OCI-LY1 (cell line): ENCODE measurements at regions not wholly inside any gene's neighbourhood (a gene's known extent, or its start where the extent isn't known, plus 50 kb on each side); places are given as distances from the start of the nearest gene placed in this dataset.

ENCODE experiments used
- H2AFZ ChIP-seq: fragments of 200-600 bp; sonication (generic), shearing (Covaris generic); 2 replicates; pipeline ENCODE4 v1.6.0; 2014; ENCODE audit warnings: antibody characterized with exemption, mild to moderate bottlenecking, low read length
- H3F3A ChIP-seq: fragments of 200-600 bp; sonication (generic), shearing (Covaris generic); 2 replicates; pipeline ENCODE4 v1.6.0; 2014; ENCODE audit warnings: mild to moderate bottlenecking, antibody characterized with exemption, low read length, moderate library complexity; ENCODE audit not compliant: insufficient read depth
- H3K27ac ChIP-seq: fragments of 200-600 bp; sonication (generic); 2 replicates; pipeline ENCODE4 v1.5.1; 2014; ENCODE audit warnings: low read length, mixed run types, mild to moderate bottlenecking, low read depth; ENCODE audit not compliant: poor library complexity, severe bottlenecking
- H3K27me3 ChIP-seq: fragments of 200-600 bp; sonication (generic); 2 replicates; pipeline ENCODE4 v1.6.0; 2014; ENCODE audit warnings: antibody characterized with exemption, mild to moderate bottlenecking, low read length, moderate library complexity; ENCODE audit not compliant: insufficient read depth
- H3K36me3 ChIP-seq: fragments of 200-600 bp; sonication (generic); 2 replicates; pipeline ENCODE4 v1.6.1; 2014; ENCODE audit warnings: mild to moderate bottlenecking, antibody characterized with exemption, low read length, moderate library complexity, mixed read lengths; ENCODE audit not compliant: insufficient read depth
- H3K4me1 ChIP-seq: fragments of 200-600 bp; sonication (generic); 2 replicates; pipeline ENCODE4 v1.5.1; 2014; ENCODE audit warnings: mild to moderate bottlenecking, low read length, moderate library complexity; ENCODE audit not compliant: insufficient read depth, severe bottlenecking
- H3K4me2 ChIP-seq: fragments of 200-600 bp; sonication (generic), shearing (Covaris generic); 2 replicates; pipeline ENCODE4 v1.6.1; 2014; ENCODE audit warnings: low read length
- H3K4me3 ChIP-seq: fragments of 200-600 bp; sonication (generic); 2 replicates; pipeline ENCODE4 v1.5.1; 2014; ENCODE audit warnings: low read length, low read depth, mild to moderate bottlenecking, mixed read lengths; ENCODE audit not compliant: poor library complexity, severe bottlenecking
- H3K79me2 ChIP-seq: fragments of 200-600 bp; shearing (Covaris generic); 2 replicates; pipeline ENCODE4 v1.6.1; 2016; ENCODE audit warnings: mixed run types, low read length, mixed read lengths; ENCODE audit not compliant: insufficient read depth
- H3K9ac ChIP-seq: fragments of 200-600 bp; sonication (generic), shearing (Covaris generic); 2 replicates; pipeline ENCODE4 v1.6.1; 2014; ENCODE audit warnings: mild to moderate bottlenecking, low read length, mixed read lengths
- H3K9me2 ChIP-seq: fragments of 200-600 bp; sonication (generic), shearing (Covaris generic); 2 replicates; pipeline ENCODE4 v1.6.1; 2014; ENCODE audit warnings: low read depth, mild to moderate bottlenecking, low read length, mixed read lengths
- H3K9me3 ChIP-seq: fragments of 200-600 bp; shearing (Covaris generic); 2 replicates; pipeline ENCODE4 v1.6.1; 2014; ENCODE audit warnings: low read length, mixed read lengths
- H4K20me1 ChIP-seq: fragments of 200-600 bp; sonication (generic), shearing (Covaris generic); 2 replicates; pipeline ENCODE4 v1.6.0; 2016; ENCODE audit warnings: mild to moderate bottlenecking, low read length; ENCODE audit not compliant: insufficient read depth
- CTCF ChIP-seq: fragments of 200-600 bp; sonication (generic), shearing (Covaris generic); IDR thresholded peaks from 2 replicates; pipeline ENCODE4 v1.5.1; 2017; ENCODE audit warnings: mild to moderate bottlenecking, antibody characterized with exemption, low read length, moderate library complexity, mixed read lengths
- EZH2 ChIP-seq: fragments of 200-600 bp; sonication (generic), shearing (Covaris generic); IDR thresholded peaks from 2 replicates; pipeline ENCODE4 v1.8.0; 2017; ENCODE audit warnings: borderline replicate concordance, mixed run types, mild to moderate bottlenecking, antibody characterized with exemption, low read length, moderate library complexity, mixed read lengths

GRCh38 chr5:28017178-28017577 lies 978.8 kb upstream of the CDH9 start:
- Histone ChIP-seq H4K20me1 (no peaks in the 10 kb centered on the region), H3K9ac (no peak overlapping the region), H3F3A (no peaks in the 10 kb centered on the region), H3K27ac (no peak overlapping the region), H3K9me3 (0 out of 2 replicates have a peak, but pooled peaks cover 3% of the 10 kb centered on the region), H3K27me3 (no peaks in the 10 kb centered on the region), H3K36me3 (no peaks in the 10 kb centered on the region), H3K79me2 (no peaks in the 10 kb centered on the region), H3K9me2 (no peaks in the 10 kb centered on the region), H2AFZ (no peak overlapping the region), H3K4me1 (no peaks in the 10 kb centered on the region), H3K4me2 (no peak overlapping the region), H3K4me3 (no peak overlapping the region)
- TF ChIP-seq EZH2: no peak
- TF ChIP-seq CTCF: no peak

GRCh38 chr5:28014779-28015178 lies 976.4 kb upstream of the CDH9 start:
- Histone ChIP-seq H3K27me3 (no peaks in the 10 kb centered on the region), H3K79me2 (no peaks in the 10 kb centered on the region), H3K4me3 (no peak overlapping the region), H3K27ac (no peak overlapping the region), H3F3A (no peaks in the 10 kb centered on the region), H3K9me3 (0 out of 2 replicates have a peak, but pooled peaks cover 3% of the 10 kb centered on the region), H3K9me2 (no peaks in the 10 kb centered on the region), H3K9ac (no peak overlapping the region), H2AFZ (no peak overlapping the region), H4K20me1 (no peaks in the 10 kb centered on the region), H3K4me2 (no peak overlapping the region), H3K36me3 (no peaks in the 10 kb centered on the region), H3K4me1 (no peaks in the 10 kb centered on the region)
- TF ChIP-seq EZH2: no peak
- TF ChIP-seq CTCF: peak; percentile 70

- Histone ChIP-seq H2AFZ (no peak overlapping the region), H3K9me3 (0 out of 2 replicates have a peak, but pooled peaks cover 3% of the 10 kb centered on the region), H3K4me2 (no peak overlapping the region), H3K9ac (no peak overlapping the region), H3F3A (no peaks in the 10 kb centered on the region), H3K4me3 (no peak overlapping the region), H3K27ac (no peak overlapping the region), H3K9me2 (no peaks in the 10 kb centered on the region), H3K79me2 (no peaks in the 10 kb centered on the region), H3K4me1 (no peaks in the 10 kb centered on the region), H4K20me1 (no peaks in the 10 kb centered on the region), H3K27me3 (no peaks in the 10 kb centered on the region), H3K36me3 (no peaks in the 10 kb centered on the region)
- TF ChIP-seq EZH2 (no peak), CTCF (no peak; the same call in 1 of the 2 replicates)
Measured at GRCh38 chr5:28012538-28012937, 974.2 kb upstream of the CDH9 start.
